WTC11 (cell line): ENCODE measurements at regions not wholly inside any gene's neighbourhood (a gene's known extent, or its start where the extent isn't known, plus 50 kb on each side); places are given as distances from the start of the nearest gene placed in this dataset.

Experiments
- ATAC-seq: fragments of 200-7000 bp; cut with Tn5 transposase; 2 replicates; pipeline ENCODE4 v1.10.0; 2021; ENCODE audit warnings: mild to moderate bottlenecking, moderate library complexity
- CTCF ChIA-PET: fragments of 300-600 bp; sonication (Branson Sonifier 250); formaldehyde crosslinking; loops from one replicate; lab custom pipeline; 2021; ENCODE audit warnings: antibody characterized with exemption; lab: Charles Lee
- POLR2A ChIA-PET: fragments of 350-600 bp; sonication (Branson Sonifier 250); formaldehyde crosslinking; loops from one replicate; lab custom pipeline; 2021; ENCODE audit warnings: antibody characterized with exemption; lab: Charles Lee
- DNase-seq: peaks from one replicate; pipeline ENCODE4 v3.0.0; 2021; ENCODE audit warnings: low spot score
- H3K27ac Mint-ChIP-seq: 2 replicates; pipeline ENCODE4 v1.8.0; 2021; ENCODE audit warnings: mixed read lengths
- H3K27me3 Mint-ChIP-seq: 2 replicates; pipeline ENCODE4 v1.8.0; 2021; ENCODE audit warnings: low read depth, mild to moderate bottlenecking, moderate library complexity, mixed read lengths
- H3K36me3 Mint-ChIP-seq: 2 replicates; pipeline ENCODE4 v1.8.0; 2021; ENCODE audit warnings: mixed read lengths
- H3K4me1 Mint-ChIP-seq: 2 replicates; pipeline ENCODE4 v1.8.0; 2022; ENCODE audit warnings: mixed read lengths
- H3K4me3 Mint-ChIP-seq: 2 replicates; pipeline ENCODE4 v1.8.0; 2021; ENCODE audit warnings: mild to moderate bottlenecking, moderate library complexity, mixed read lengths
- H3K9me3 Mint-ChIP-seq: 2 replicates; pipeline ENCODE4 v1.8.0; 2021; ENCODE audit warnings: mixed read lengths
- ATF3 ChIP-seq: sonication (generic); formaldehyde crosslinking; conservative IDR thresholded peaks from 2 replicates; pipeline ENCODE4 v1.8.1; 2022; ENCODE audit warnings: mild to moderate bottlenecking, missing genetic modification reagents
- CBFB ChIP-seq: sonication (generic); formaldehyde crosslinking; IDR thresholded peaks from 2 replicates; pipeline ENCODE4 v1.8.1; 2022; ENCODE audit warnings: mild to moderate bottlenecking, low read depth, missing genetic modification reagents
- CTCF ChIP-seq: fragments of 200-600 bp; IDR thresholded peaks from 2 replicates; pipeline ENCODE4 v1.8.0; 2022; ENCODE audit warnings: antibody characterized with exemption
- E2F1 ChIP-seq: sonication (generic); formaldehyde crosslinking; IDR thresholded peaks from 2 replicates; pipeline ENCODE4 v1.8.0; 2022; ENCODE audit warnings: mild to moderate bottlenecking, missing genetic modification reagents
- ELF4 ChIP-seq: sonication (generic); formaldehyde crosslinking; IDR thresholded peaks from 2 replicates; pipeline ENCODE4 v1.8.1; 2022; ENCODE audit warnings: low read depth, mild to moderate bottlenecking, moderate library complexity, missing genetic modification reagents
- ETV6 ChIP-seq: sonication (generic); formaldehyde crosslinking; IDR thresholded peaks from 2 replicates; pipeline ENCODE4 v1.8.1; 2022; ENCODE audit warnings: mild to moderate bottlenecking, missing genetic modification reagents
- FOXP4 ChIP-seq: sonication (generic); formaldehyde crosslinking; IDR thresholded peaks from 2 replicates; pipeline ENCODE4 v1.8.0; 2022; ENCODE audit warnings: mild to moderate bottlenecking, missing genetic modification reagents
- GRHL2 ChIP-seq: fragments of 250-450 bp; sonication (Bioruptor Pico); IDR thresholded peaks from 2 replicates; pipeline ENCODE4 v1.8.0; 2022; ENCODE audit warnings: mild to moderate bottlenecking, moderate library complexity; ENCODE audit not compliant: insufficient replicate concordance, severe bottlenecking
- HMGXB4 ChIP-seq: sonication (generic); formaldehyde crosslinking; IDR thresholded peaks from 2 replicates; pipeline ENCODE4 v1.8.1; 2023; ENCODE audit warnings: mild to moderate bottlenecking, moderate library complexity, missing genetic modification reagents
- MAX ChIP-seq: sonication (generic); formaldehyde crosslinking; IDR thresholded peaks from 2 replicates; pipeline ENCODE4 v1.8.0; 2022; ENCODE audit warnings: mild to moderate bottlenecking, missing genetic modification reagents
- MXD4 ChIP-seq: fragments of 250-450 bp; sonication (Bioruptor Pico); IDR thresholded peaks from 2 replicates; pipeline ENCODE4 v1.8.0; 2021; ENCODE audit warnings: mild to moderate bottlenecking, moderate library complexity, borderline replicate concordance
- SP1 ChIP-seq: sonication (generic); formaldehyde crosslinking; conservative IDR thresholded peaks from 2 replicates; pipeline ENCODE4 v1.8.1; 2022; ENCODE audit warnings: missing genetic modification reagents
- STAT6 ChIP-seq: sonication (generic); formaldehyde crosslinking; conservative IDR thresholded peaks from 2 replicates; pipeline ENCODE4 v1.8.1; 2023; ENCODE audit warnings: mild to moderate bottlenecking, low read depth, missing genetic modification reagents, moderate library complexity
- TEAD1 ChIP-seq: sonication (generic); formaldehyde crosslinking; IDR thresholded peaks from 2 replicates; pipeline ENCODE4 v1.8.0; 2022; ENCODE audit warnings: mild to moderate bottlenecking, missing genetic modification reagents
- USF2 ChIP-seq: sonication (generic); formaldehyde crosslinking; IDR thresholded peaks from 2 replicates; pipeline ENCODE4 v1.8.1; 2023; ENCODE audit warnings: mild to moderate bottlenecking, missing genetic modification reagents, moderate library complexity
- ZNF138 ChIP-seq: sonication (generic); formaldehyde crosslinking; conservative IDR thresholded peaks from 2 replicates; pipeline ENCODE4 v1.8.1; 2022; ENCODE audit warnings: mild to moderate bottlenecking, moderate library complexity, missing genetic modification reagents
- ZNF219 ChIP-seq: sonication (generic); formaldehyde crosslinking; IDR thresholded peaks from 2 replicates; pipeline ENCODE4 v1.8.0; 2023; ENCODE audit warnings: missing genetic modification reagents, mild to moderate bottlenecking, borderline replicate concordance
- ZNF317 ChIP-seq: sonication (generic); formaldehyde crosslinking; IDR thresholded peaks from 2 replicates; pipeline ENCODE4 v1.8.1; 2023; ENCODE audit warnings: low read depth, mild to moderate bottlenecking, moderate library complexity, missing genetic modification reagents, borderline replicate concordance
- ZNF396 ChIP-seq: fragments of 250-450 bp; sonication (Bioruptor Pico); IDR thresholded peaks from 2 replicates; pipeline ENCODE4 v1.8.0; 2021; ENCODE audit warnings: mild to moderate bottlenecking, moderate library complexity, borderline replicate concordance
- ZNF423 ChIP-seq: fragments of 250-450 bp; sonication (Bioruptor Pico); IDR thresholded peaks from 2 replicates; pipeline ENCODE4 v2.1.2; 2022; ENCODE audit warnings: mild to moderate bottlenecking, moderate library complexity

GRCh38 chr1:199020051-199020450, 381.2 kb downstream of the PTPRC start (continued):
- TF ChIP-seq ZNF423 (CRISPR knock-in tag): no peak
- TF ChIP-seq TEAD1: no peak

- H3K9me3 Mint-ChIP-seq: peaks cover 5% of the 10 kb centered on the region
- ATAC-seq (no peak), DNase-seq (no peak)
- POLR2A ChIA-PET: no interaction called here
- H3K27me3 Mint-ChIP-seq: no peaks in the 10 kb centered on the region
- H3K4me3 Mint-ChIP-seq: no peak overlapping the region
- no peak overlapping the region for H3K27ac Mint-ChIP-seq
- no peaks in the 10 kb centered on the region for H3K4me1 Mint-ChIP-seq
- no peaks in the 10 kb centered on the region for H3K36me3 Mint-ChIP-seq
- CTCF ChIA-PET: no interaction called here
- no peak for TF ChIP-seq ZNF219 (CRISPR knock-in tag)
- TF ChIP-seq USF2 (CRISPR knock-in tag): no peak
- no peak for TF ChIP-seq HMGXB4 (CRISPR knock-in tag)
- TF ChIP-seq MAX (CRISPR knock-in tag): no peak
- TF ChIP-seq CBFB: no peak
- TF ChIP-seq ZNF138: no peak
Observed at GRCh38 chr1:199020904-199021303, 382.1 kb downstream of the PTPRC start.

- ChIA-PET POLR2A (no interaction called here), CTCF (no interaction called here)
- Mint-ChIP-seq H3K27me3 (no peaks in the 10 kb centered on the region; the same call in 1 of the 2 replicates), H3K36me3 (no peaks in the 10 kb centered on the region), H3K4me3 (no peak overlapping the region), H3K4me1 (no peaks in the 10 kb centered on the region), H3K9me3 (peaks cover 6% of the 10 kb centered on the region), H3K27ac (no peak overlapping the region)
- DNase-seq: no peak
- ATAC-seq: no peak
- TF ChIP-seq MXD4: no peak
- no peak for TF ChIP-seq ZNF317
- TF ChIP-seq GRHL2 (CRISPR knock-in tag): no peak
- no peak for TF ChIP-seq E2F1
- no peak for TF ChIP-seq MAX (CRISPR knock-in tag)
- no peak for TF ChIP-seq CTCF
- TF ChIP-seq SP1 (CRISPR knock-in tag): no peak
- TF ChIP-seq CBFB: no peak
- TF ChIP-seq STAT6 (CRISPR knock-in tag): no peak
- TF ChIP-seq ZNF396 (CRISPR knock-in tag): no peak
- no peak for TF ChIP-seq ATF3 (CRISPR knock-in tag)
- no peak for TF ChIP-seq ELF4 (CRISPR knock-in tag)
- no peak for TF ChIP-seq ETV6 (CRISPR knock-in tag)
- TF ChIP-seq FOXP4 (CRISPR knock-in tag): no peak
Observed at GRCh38 chr1:199029401-199029800, 390.6 kb downstream of the PTPRC start.
